Heart right ventricle (tissue), 16 donors: ENCODE measurements at regions not wholly inside any gene's neighbourhood (a gene's known extent, or its start where the extent isn't known, plus 50 kb on each side); places are given as distances from the start of the nearest gene placed in this dataset.

Source experiments
- ATAC-seq, 8 donors: fragments of 200-7000 bp; cut with Tn5 transposase; one replicate each; pipeline ENCODE4 v1.9.1; 2020; ENCODE audit warnings: mild to moderate bottlenecking in 8 of 8, moderate library complexity in 8 of 8, moderate number of reproducible peaks in 1 of 8
- DNase-seq, 2 donors: peaks; one replicate each; pipeline ENCODE4 v3.0.0-alpha.2; 2020
- H3K27ac ChIP-seq, 10 donors: fragments of 200-600 bp; sonication (generic) in 2 of 10; one replicate each; pipeline versions ENCODE4 v1.5.0 to v1.8.0; 2020 to 2022; ENCODE audit warnings: mild to moderate bottlenecking in 3 of 10
- H3K27me3 ChIP-seq, 7 donors: fragments of 200-600 bp; one replicate each; pipeline ENCODE4 v1.8.0; 2021 to 2022; ENCODE audit warnings: mild to moderate bottlenecking in 2 of 7
- H3K36me3 ChIP-seq, 9 donors: fragments of 200-600 bp; sonication (generic) in 1 of 9; one replicate each; pipeline versions ENCODE4 v1.5.0 to v1.8.0; 2020 to 2022; ENCODE audit warnings: mild to moderate bottlenecking in 2 of 9
- H3K4me1 ChIP-seq, 9 donors: fragments of 200-600 bp; sonication (generic) in 1 of 9; one replicate each; pipeline versions ENCODE4 v1.5.0 to v1.8.0; 2020 to 2022; ENCODE audit warnings: mild to moderate bottlenecking in 4 of 9
- H3K4me3 ChIP-seq, 10 donors: fragments of 200-600 bp; sonication (generic) in 2 of 10; one replicate each; pipeline versions ENCODE4 v1.5.0 to v1.8.0; 2020 to 2022; ENCODE audit warnings: mild to moderate bottlenecking in 7 of 10, moderate library complexity in 2 of 10
- H3K9me3 ChIP-seq, 11 donors: fragments of 200-600 bp in 10 of 11; sonication (generic) in 2 of 11; one replicate each; pipeline versions ENCODE4 v1.5.0 to v1.8.0; 2013 to 2022; ENCODE audit warnings: mild to moderate bottlenecking in 2 of 11, control low read depth in 1 of 11, moderate library complexity in 1 of 11
- WGBS, 2 donors: extraction: QIAGEN DNeasy Blood & Tissue Kit; methylation state at CpG; one replicate each; pipeline ENCODE4 v1.1.7; 2013; ENCODE audit warnings: inconsistent platforms in 1 of 2; 5-methylcytosine and 5-hydroxymethylcytosine counted together
- intact Hi-C, 10 donors: fragments of 100-400 bp; cut with DNase I; formaldehyde crosslinking; loops; one replicate each; pipeline versions ENCODE4 v1.11.1 to v1.14.2; 2022
- TF ChIP-seq, protein P1 (sequence below), 9 donors: fragments of 200-600 bp; sonication (generic) in 2 of 9; IDR thresholded peaks; one replicate each; pipeline versions ENCODE4 v1.5.0 to v1.8.0; 2021 to 2022; ENCODE audit warnings: antibody characterized with exemption in 9 of 9, mild to moderate bottlenecking in 5 of 9, moderate library complexity in 1 of 9
- donor health status: Arrhythmogenic right ventricular cardiomyopathy.
- donor health status: ischemic (EF 13 %, LVEDD 7.1; RV severe dilation, severe dysfunction).
- donor health status: healthy with polysubstance abuse.
- donor health status: DM: no; HTN: yes; CAD: no.
- donor health status: DM: no; HTN: no; CAD: no.
- donor health status: ischemic (EF 25% LVEDD 6.9; RV normal size, moderate dysfunction).
- donor health status: ischemic (EF 25% LVEDD 5.7; RV mildly dilated, moderate dysfunction).
- donor health status: healthy.
- donor health status: DM: yes; HTN: yes; CAD: no.
- donor health status: Ischemic cardiomyopathy.
- donor health status: ischemic (EF 35%, LVEDD 5.7; RV mildly dilated, moderate dysfunction).
- donor health status: nonischemic (EF 11% LVEDD 7.7; RV severe dilation, severe dysfunction).
- donor health status: DM: yes; HTN: yes; CAD: no.
- donor health status: PGD.
- donor health status: ischemic (EF 29% LVEDD 5.4; RV normal size, mild dysfunction).
- donor health status: nonischemic (EF 23%, LVEDD 6.1; RV moderate dilation, normal function).

DNA sequence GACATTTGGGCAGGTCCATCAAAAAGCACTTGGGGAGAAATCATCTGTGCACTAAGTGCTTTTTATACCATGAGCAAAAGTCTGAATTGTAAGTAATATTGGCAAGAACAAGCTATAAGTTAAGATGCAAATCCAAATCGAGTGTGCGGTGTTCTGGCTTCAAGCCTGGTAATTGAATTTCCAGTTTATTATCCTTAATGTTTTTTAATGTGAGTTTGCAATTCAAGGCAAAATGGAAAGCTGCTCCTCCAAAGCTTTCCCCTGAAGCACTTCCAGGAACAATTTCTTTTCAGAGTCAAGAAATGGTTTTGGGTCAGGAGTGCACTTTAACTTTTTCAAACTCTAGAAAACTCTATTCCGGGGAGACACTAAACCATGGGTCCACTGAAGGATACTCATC, 445.7 kb downstream of the TOX3 start:
- intact Hi-C loops: no loop called here
- no peak overlapping the region for H3K27ac ChIP-seq
- no peak for ATAC-seq
- H3K27me3 ChIP-seq: no peaks in the 10 kb centered on the region
- H3K36me3 ChIP-seq: no peaks in the 10 kb centered on the region
- no peak overlapping the region for H3K4me3 ChIP-seq
- H3K9me3 ChIP-seq: peaks cover 0 to 4% (median 0%) of the 10 kb centered on the region in 11 donors
- DNase-seq: no peak
- TF ChIP-seq, protein P1, sequence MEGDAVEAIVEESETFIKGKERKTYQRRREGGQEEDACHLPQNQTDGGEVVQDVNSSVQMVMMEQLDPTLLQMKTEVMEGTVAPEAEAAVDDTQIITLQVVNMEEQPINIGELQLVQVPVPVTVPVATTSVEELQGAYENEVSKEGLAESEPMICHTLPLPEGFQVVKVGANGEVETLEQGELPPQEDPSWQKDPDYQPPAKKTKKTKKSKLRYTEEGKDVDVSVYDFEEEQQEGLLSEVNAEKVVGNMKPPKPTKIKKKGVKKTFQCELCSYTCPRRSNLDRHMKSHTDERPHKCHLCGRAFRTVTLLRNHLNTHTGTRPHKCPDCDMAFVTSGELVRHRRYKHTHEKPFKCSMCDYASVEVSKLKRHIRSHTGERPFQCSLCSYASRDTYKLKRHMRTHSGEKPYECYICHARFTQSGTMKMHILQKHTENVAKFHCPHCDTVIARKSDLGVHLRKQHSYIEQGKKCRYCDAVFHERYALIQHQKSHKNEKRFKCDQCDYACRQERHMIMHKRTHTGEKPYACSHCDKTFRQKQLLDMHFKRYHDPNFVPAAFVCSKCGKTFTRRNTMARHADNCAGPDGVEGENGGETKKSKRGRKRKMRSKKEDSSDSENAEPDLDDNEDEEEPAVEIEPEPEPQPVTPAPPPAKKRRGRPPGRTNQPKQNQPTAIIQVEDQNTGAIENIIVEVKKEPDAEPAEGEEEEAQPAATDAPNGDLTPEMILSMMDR (IDR thresholded peaks at IDR 0.05): no peak
- WGBS, 2 donors: 79 to 80% methylated on average over 3 of the region's 3 CpGs
- no peaks in the 10 kb centered on the region for H3K4me1 ChIP-seq

DNA sequence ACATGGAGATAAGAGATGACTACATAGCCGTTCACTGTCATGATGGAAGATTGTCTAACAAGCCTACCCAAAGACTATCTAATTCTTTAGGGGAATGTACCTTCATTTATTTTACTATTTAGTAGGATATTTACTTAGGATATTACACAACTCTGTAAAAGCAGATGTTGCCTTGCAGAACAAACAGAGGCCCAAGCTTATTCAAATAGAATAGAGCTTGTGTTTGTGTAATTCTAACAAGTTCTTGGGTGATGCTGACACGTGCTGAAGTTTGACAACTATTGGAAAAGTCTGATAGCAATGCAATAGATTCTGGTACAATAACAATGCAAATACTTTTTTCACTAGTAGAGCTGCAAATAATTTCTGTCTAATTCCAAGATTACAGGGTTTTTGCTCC, 447.6 kb downstream of the TOX3 start:
- ATAC-seq (no peak), DNase-seq (no peak)
- H3K4me3 ChIP-seq: no peak overlapping the region
- H3K4me1 ChIP-seq: no peaks in the 10 kb centered on the region
- intact Hi-C loops: no loop called here
- TF ChIP-seq, protein P1 (IDR thresholded peaks at IDR 0.05): no peak
- no peak overlapping the region for H3K27ac ChIP-seq
- WGBS, 2 donors: 69% methylated on average over 2 of the region's 2 CpGs
- no peaks in the 10 kb centered on the region for H3K27me3 ChIP-seq
- H3K36me3 ChIP-seq: no peaks in the 10 kb centered on the region
- H3K9me3 ChIP-seq: peaks cover 0 to 4% (median 0%) of the 10 kb centered on the region in 11 donors

DNA sequence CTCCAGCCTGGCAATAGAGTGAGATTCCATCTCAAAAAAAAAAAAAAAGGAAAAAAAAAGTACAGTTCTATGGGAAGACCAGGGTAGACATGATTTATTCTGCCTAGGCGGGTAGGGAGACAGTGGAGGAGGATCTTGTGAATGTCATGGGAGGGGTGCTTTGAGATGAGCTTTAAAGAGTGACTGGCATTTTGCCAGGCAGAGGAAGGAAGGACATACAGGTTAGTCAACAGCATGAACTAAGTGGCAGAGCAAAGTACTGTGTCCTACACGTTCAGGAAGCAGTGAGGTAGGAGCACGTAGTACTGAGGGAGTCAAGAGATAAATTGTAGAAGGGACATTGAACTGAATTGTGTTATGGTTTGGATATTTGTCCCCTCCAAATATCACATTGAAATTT, 451.5 kb downstream of the TOX3 start:
- ATAC-seq (no peak), DNase-seq (no peak)
- Histone ChIP-seq H3K9me3 (no peaks in the 10 kb centered on the region), H3K4me1 (no peaks in the 10 kb centered on the region), H3K27ac (no peak overlapping the region), H3K36me3 (no peaks in the 10 kb centered on the region), H3K4me3 (no peak overlapping the region), H3K27me3 (no peaks in the 10 kb centered on the region)
- intact Hi-C loops: no loop called here
- TF ChIP-seq, protein P1 (IDR thresholded peaks at IDR 0.05): no peak
- 50 to 60% methylated on average over 3 of the region's 3 CpGs for WGBS, 2 donors

DNA sequence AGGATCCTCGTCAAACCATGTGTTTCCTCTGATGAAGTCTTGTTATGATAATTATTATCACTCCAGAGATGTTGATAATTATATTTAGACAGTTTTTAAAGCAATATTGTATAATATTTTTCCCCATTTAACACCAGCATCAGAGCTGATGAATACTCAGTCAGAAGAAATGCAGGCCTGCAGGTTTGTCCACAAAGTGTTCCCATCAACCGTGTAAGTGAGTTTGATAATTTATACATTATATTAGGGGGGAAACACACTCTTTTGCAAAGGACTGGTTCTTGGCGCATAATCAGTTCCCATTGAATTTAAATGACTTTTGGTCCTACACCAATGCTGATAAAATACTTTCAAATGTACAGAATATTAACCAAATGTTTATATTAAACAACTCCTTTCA, 454.8 kb downstream of the TOX3 start:
- no peak overlapping the region for H3K27ac ChIP-seq
- 78 to 79% methylated on average over 3 of the region's 3 CpGs for WGBS, 2 donors
- intact Hi-C loops: no loop called here
- H3K4me1 ChIP-seq: no peaks in the 10 kb centered on the region
- H3K27me3 ChIP-seq: peaks cover 0 to 3% (median 0%) of the 10 kb centered on the region in 7 donors
- H3K9me3 ChIP-seq: no peaks in the 10 kb centered on the region
- no peak overlapping the region for H3K4me3 ChIP-seq
- H3K36me3 ChIP-seq: no peaks in the 10 kb centered on the region
- DNase-seq (no peak), ATAC-seq (no peak)
- TF ChIP-seq, protein P1 (IDR thresholded peaks at IDR 0.05): no peak

DNA sequence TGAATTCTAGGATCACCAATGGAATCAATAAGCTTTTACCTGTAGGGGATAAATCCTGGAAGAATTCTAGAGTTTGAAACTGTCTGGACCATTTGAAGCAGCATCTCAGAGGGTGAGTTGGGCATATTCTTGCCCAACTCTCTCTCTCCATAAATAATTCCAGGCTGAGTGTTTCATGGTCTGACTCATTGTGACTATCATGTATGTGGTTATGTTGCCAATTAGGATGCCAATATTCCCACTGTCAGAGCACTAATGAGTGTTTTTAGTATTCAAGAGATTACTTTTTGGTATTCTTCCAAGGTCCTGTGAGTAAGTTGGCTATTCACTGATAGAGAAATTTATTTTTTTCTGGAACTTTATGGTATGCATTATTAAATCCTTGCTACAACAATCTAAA, 456.9 kb downstream of the TOX3 start:
- Histone ChIP-seq H3K27me3 (peaks cover 0 to 3% (median 0%) of the 10 kb centered on the region in 7 donors), H3K27ac (no peak overlapping the region), H3K9me3 (no peaks in the 10 kb centered on the region), H3K36me3 (no peaks in the 10 kb centered on the region), H3K4me3 (no peak overlapping the region), H3K4me1 (no peaks in the 10 kb centered on the region)
- DNase-seq (no peak), ATAC-seq (no peak)
- TF ChIP-seq, protein P1 (IDR thresholded peaks at IDR 0.05): no peak
- intact Hi-C loops: no loop called here
